Osteoblast (primary cell): ENCODE measurements at regions not wholly inside any gene's neighbourhood (a gene's known extent, or its start where the extent isn't known, plus 50 kb on each side); places are given as distances from the start of the nearest gene placed in this dataset.
"Not testable (repeated sequence)": the region's sequence is repeated elsewhere in the genome, so short reads cannot be mapped to it uniquely, and the experiment has no call there.

Experiments
- DNase-seq: peaks from one replicate; pipeline ENCODE4 v3.0.0; 2011; ENCODE audit warnings: low spot score, mixed read lengths; ENCODE audit not compliant: insufficient read length; ENCODE audit errors: missing footprints
- H2AFZ ChIP-seq: 2 replicates; pipeline ENCODE4 v1.6.0; 2011; ENCODE audit warnings: mild to moderate bottlenecking, low read length
- H3K27ac ChIP-seq: 2 replicates; pipeline ENCODE4 v1.5.1; 2011; ENCODE audit warnings: mild to moderate bottlenecking, low read depth, low read length, moderate library complexity
- H3K27me3 ChIP-seq: 2 replicates; pipeline ENCODE4 v1.6.0; 2012; ENCODE audit warnings: mild to moderate bottlenecking, control low read depth, inconsistent platforms, low read length, moderate library complexity; ENCODE audit not compliant: insufficient read depth
- H3K36me3 ChIP-seq: 2 replicates; pipeline ENCODE4 v1.5.1; 2011; ENCODE audit warnings: mild to moderate bottlenecking, low read length, control low read depth, moderate library complexity; ENCODE audit not compliant: insufficient read depth
- H3K4me1 ChIP-seq: 2 replicates; pipeline ENCODE4 v1.5.1; 2011; ENCODE audit warnings: mild to moderate bottlenecking, low read length, control low read depth, moderate library complexity; ENCODE audit not compliant: insufficient read depth
- H3K4me2 ChIP-seq: 2 replicates; pipeline ENCODE4 v1.6.0; 2011; ENCODE audit warnings: mild to moderate bottlenecking, low read length; ENCODE audit not compliant: insufficient read depth
- H3K4me3 ChIP-seq: fragments of 200-600 bp; sonication (generic); 3 replicates; pipeline ENCODE4 v1.5.1; 2012; ENCODE audit warnings: mild to moderate bottlenecking, low read length, inconsistent platforms; ENCODE audit not compliant: insufficient read depth
- H3K79me2 ChIP-seq: 2 replicates; pipeline ENCODE4 v1.6.0; 2012; ENCODE audit warnings: mild to moderate bottlenecking, low read length, control low read depth, inconsistent platforms; ENCODE audit not compliant: insufficient read depth
- H3K9me3 ChIP-seq: 2 replicates; pipeline ENCODE4 v1.5.1; 2011; ENCODE audit warnings: low read depth, low read length, control low read depth
- H4K20me1 ChIP-seq: 2 replicates; pipeline ENCODE4 v1.6.0; 2012; ENCODE audit warnings: mild to moderate bottlenecking, low read length, control low read depth; ENCODE audit not compliant: insufficient read depth
- CTCF ChIP-seq: IDR thresholded peaks from 2 replicates; pipeline ENCODE4 v1.5.1; 2011; ENCODE audit warnings: mild to moderate bottlenecking, low read depth, low read length, moderate library complexity; ENCODE audit errors: extremely low read depth

- H3K4me1 ChIP-seq, H3K27me3 ChIP-seq, H3K4me3 ChIP-seq, H2AFZ ChIP-seq, H3K4me2 ChIP-seq, H3K79me2 ChIP-seq, H4K20me1 ChIP-seq, H3K27ac ChIP-seq, H3K36me3 ChIP-seq, H3K9me3 ChIP-seq, DNase-seq: not testable (repeated sequence)
Observed at GRCh38 chr12:76292891-76293290, 55.3 kb downstream of the BBS10 start.

- H3K36me3 ChIP-seq, H3K79me2 ChIP-seq, H3K4me3 ChIP-seq, H3K4me2 ChIP-seq, H3K27me3 ChIP-seq, H3K9me3 ChIP-seq, H2AFZ ChIP-seq, DNase-seq, H3K27ac ChIP-seq, H3K4me1 ChIP-seq, H4K20me1 ChIP-seq: not testable (repeated sequence)
Observed at GRCh38 chr12:76292305-76292704, 55.9 kb downstream of the BBS10 start.

- no peaks in the 10 kb centered on the region for H3K9me3 ChIP-seq
- H3K79me2 ChIP-seq = no peaks in the 10 kb centered on the region
- H2AFZ ChIP-seq = no peak overlapping the region
- no peak for TF ChIP-seq CTCF
- no peak overlapping the region for H3K4me2 ChIP-seq
- H4K20me1 ChIP-seq = no peaks in the 10 kb centered on the region
- H3K4me3 ChIP-seq = no peak overlapping the region
- no peak for DNase-seq
- no peaks in the 10 kb centered on the region for H3K27me3 ChIP-seq
- no peak overlapping the region for H3K27ac ChIP-seq
- H3K36me3 ChIP-seq = no peaks in the 10 kb centered on the region
- H3K4me1 ChIP-seq = peaks cover 10% of the 10 kb centered on the region
Observed at GRCh38 chr12:76290963-76291859, 57.0 kb downstream of the BBS10 start.

GRCh38 chr12:76288218-76288617, 60.0 kb downstream of the BBS10 start:
- Histone ChIP-seq H3K4me3 (no peak overlapping the region), H2AFZ (no peak overlapping the region), H4K20me1 (no peaks in the 10 kb centered on the region), H3K36me3 (no peaks in the 10 kb centered on the region), H3K79me2 (no peaks in the 10 kb centered on the region), H3K4me1 (peaks cover 18% of the 10 kb centered on the region), H3K27ac (no peak overlapping the region), H3K4me2 (no peak overlapping the region), H3K27me3 (no peaks in the 10 kb centered on the region), H3K9me3 (no peaks in the 10 kb centered on the region)
- no peak for TF ChIP-seq CTCF
- DNase-seq = no peak
